SK-N-MC (cell line): ENCODE measurements at regions not wholly inside any gene's neighbourhood (a gene's known extent, or its start where the extent isn't known, plus 50 kb on each side); places are given as distances from the start of the nearest gene placed in this dataset.

Experiments used
- EZH2 ChIP-seq: fragments of 200-600 bp; sonication (generic); IDR thresholded peaks from one replicate; pipeline ENCODE4 v1.6.1; 2017; ENCODE audit warnings: antibody characterized with exemption
- POLR2AphosphoS5 ChIP-seq: IDR thresholded peaks from 2 replicates; pipeline ENCODE4 v1.6.1; 2012; ENCODE audit warnings: mild to moderate bottlenecking, low read depth, low read length, borderline replicate concordance

GRCh38 chr4:116018831-116019230, 905.4 kb upstream of the NDST4 start:
- TF ChIP-seq POLR2AphosphoS5 (no peak), EZH2 (no peak)
